Type B pancreatic cell (in vitro differentiated cells): ENCODE measurements at regions not wholly inside any gene's neighbourhood (a gene's known extent, or its start where the extent isn't known, plus 50 kb on each side); places are given as distances from the start of the nearest gene placed in this dataset.
A peak's percentile ranks its signal among the peaks of the same experiment; 100 is the strongest.

Experiments used
- DNase-seq: peaks from one replicate; pipeline ENCODE4 v3.0.0; 2021; ENCODE audit warnings: mixed read lengths; ENCODE audit not compliant: unreplicated experiment; ENCODE audit errors: extremely low spot score
- H3K27ac Mint-ChIP-seq: 2 replicates; pipeline ENCODE4 v1.8.0; 2021; ENCODE audit warnings: mild to moderate bottlenecking, mixed read lengths
- H3K27me3 Mint-ChIP-seq: 2 replicates; pipeline ENCODE4 v1.8.0; 2021; ENCODE audit warnings: mixed read lengths
- H3K36me3 Mint-ChIP-seq: 2 replicates; pipeline ENCODE4 v1.8.0; 2021; ENCODE audit warnings: mixed read lengths
- H3K4me1 Mint-ChIP-seq: one replicate; pipeline ENCODE4 v1.8.0; 2021; ENCODE audit warnings: mixed read lengths; ENCODE audit not compliant: unreplicated experiment
- H3K4me3 Mint-ChIP-seq: 2 replicates; pipeline ENCODE4 v1.8.0; 2021; ENCODE audit warnings: mild to moderate bottlenecking, mixed read lengths
- H3K9me3 Mint-ChIP-seq: 2 replicates; pipeline ENCODE4 v1.8.0; 2021; ENCODE audit warnings: mixed read lengths
- CTCF ChIP-seq: fragments of 200-600 bp; sonication (generic); conservative IDR thresholded peaks from 2 replicates; pipeline ENCODE4 v1.5.0; 2021; ENCODE audit warnings: antibody characterized with exemption, mild to moderate bottlenecking

GRCh38 chr14:49483268-49483667 lies 102.9 kb downstream of the RPS29 start:
- H3K36me3 Mint-ChIP-seq = no peaks in the 10 kb centered on the region
- no peak overlapping the region for H3K27ac Mint-ChIP-seq
- no peak overlapping the region for H3K4me3 Mint-ChIP-seq
- no peak for TF ChIP-seq CTCF
- H3K27me3 Mint-ChIP-seq = peaks cover 4% of the 10 kb centered on the region
- no peak for DNase-seq
- peaks cover 5% of the 10 kb centered on the region for H3K4me1 Mint-ChIP-seq
- no peaks in the 10 kb centered on the region for H3K9me3 Mint-ChIP-seq

GRCh38 chr14:49480979-49481498 lies 105.1 kb downstream of the RPS29 start:
- TF ChIP-seq CTCF = no peak
- Mint-ChIP-seq H3K4me1 (peaks cover 12% of the 10 kb centered on the region), H3K27me3 (peaks cover 4% of the 10 kb centered on the region)

GRCh38 chr14:49480053-49480760 lies 106.0 kb downstream of the RPS29 start:
- peaks cover 4% of the 10 kb centered on the region for H3K27me3 Mint-ChIP-seq
- no peak for DNase-seq
- no peaks in the 10 kb centered on the region for H3K9me3 Mint-ChIP-seq
- H3K4me3 Mint-ChIP-seq = no peak overlapping the region
- no peaks in the 10 kb centered on the region for H3K36me3 Mint-ChIP-seq
- H3K27ac Mint-ChIP-seq = no peak overlapping the region
- peaks cover 12% of the 10 kb centered on the region for H3K4me1 Mint-ChIP-seq
- TF ChIP-seq CTCF = no peak

More at GRCh38 chr14:49480979-49481498, 105.1 kb downstream of the RPS29 start:
- DNase-seq = no peak
- Mint-ChIP-seq H3K9me3 (no peaks in the 10 kb centered on the region), H3K27ac (no peak overlapping the region), H3K4me3 (no peak overlapping the region), H3K36me3 (no peaks in the 10 kb centered on the region)

- DNase-seq = no peak
- Mint-ChIP-seq H3K9me3 (no peaks in the 10 kb centered on the region), H3K27me3 (peaks cover 4% of the 10 kb centered on the region), H3K36me3 (no peaks in the 10 kb centered on the region), H3K27ac (peak overlapping the region; percentile 5), H3K4me3 (no peak overlapping the region), H3K4me1 (peaks cover 12% of the 10 kb centered on the region)
- TF ChIP-seq CTCF = no peak
Observed at GRCh38 chr14:49479432-49479831, 106.7 kb downstream of the RPS29 start.

- Mint-ChIP-seq H3K9me3 (no peaks in the 10 kb centered on the region), H3K27me3 (no peaks in the 10 kb centered on the region), H3K27ac (peak overlapping the region; percentile 5), H3K4me1 (peaks cover 12% of the 10 kb centered on the region), H3K4me3 (no peak overlapping the region), H3K36me3 (no peaks in the 10 kb centered on the region)
- DNase-seq = no peak
- TF ChIP-seq CTCF = no peak
Observed at GRCh38 chr14:49478784-49479183, 107.4 kb downstream of the RPS29 start.
